ENCODE measurements at regions not wholly inside any gene's neighbourhood (a gene's known extent, or its start where the extent isn't known, plus 50 kb on each side); places are given as distances from the start of the nearest gene placed in this dataset.

GRCh38 chr3:170746175-170746942 is 123.6 kb downstream of the RPL22L1 start:
- TF ChIP-seq CTCF (conservative IDR thresholded peaks at IDR 0.05 in 1 of 2, IDR thresholded peaks at IDR 0.05 in 1 of 2; ENCODE audit: low read depth in 1 of 2, low read length in 2 of 2) (no peak), EZH2 (IDR thresholded peaks at IDR 0.05; ENCODE audit: low read length, missing control alignments) (no peak)
